ENCODE measurements at regions not wholly inside any gene's neighbourhood (a gene's known extent, or its start where the extent isn't known, plus 50 kb on each side); places are given as distances from the start of the nearest gene placed in this dataset.

GRCh38 chr14:61192989-61193388 is 88.1 kb downstream of the TMEM30B start:
- DNase-seq (ENCODE audit: low read depth): peak; percentile 73
- Histone ChIP-seq H3K9me3 (ENCODE audit: control insufficient read depth, low read length) (no peaks in the 10 kb centered on the region), H3K9ac (ENCODE audit: low read length) (no peak overlapping the region), H3K36me3 (ENCODE audit: control insufficient read depth, insufficient read depth, low read length, severe bottlenecking) (no peaks in the 10 kb centered on the region), H3K27me3 (replicated peaks; ENCODE audit: control insufficient read depth, insufficient read depth, low read length) (no peaks in the 10 kb centered on the region), H3K4me3 (ENCODE audit: low read length) (no peak overlapping the region), H3K4me1 (ENCODE audit: control insufficient read depth, insufficient read depth, low read length) (peaks cover 32% of the 10 kb centered on the region)

- no peaks in the 10 kb centered on the region for H3K36me3 ChIP-seq (ENCODE audit: control insufficient read depth, insufficient read depth, low read length, severe bottlenecking)
- DNase-seq (ENCODE audit: low read depth): no peak
- no peaks in the 10 kb centered on the region for H3K27me3 ChIP-seq (replicated peaks; ENCODE audit: control insufficient read depth, insufficient read depth, low read length)
- no peak overlapping the region for H3K4me3 ChIP-seq (ENCODE audit: low read length)
- H3K4me1 ChIP-seq (ENCODE audit: control insufficient read depth, insufficient read depth, low read length): peaks cover 43% of the 10 kb centered on the region
- H3K9me3 ChIP-seq (ENCODE audit: control insufficient read depth, low read length): no peaks in the 10 kb centered on the region
- H3K9ac ChIP-seq (ENCODE audit: low read length): no peak overlapping the region
Measured at GRCh38 chr14:61191733-61192132, 89.4 kb downstream of the TMEM30B start.

- DNase-seq (ENCODE audit: low read depth): no peak
- Histone ChIP-seq H3K9ac (ENCODE audit: low read length) (no peak overlapping the region), H3K27me3 (replicated peaks; ENCODE audit: control insufficient read depth, insufficient read depth, low read length) (no peaks in the 10 kb centered on the region), H3K4me3 (ENCODE audit: low read length) (no peak overlapping the region), H3K36me3 (ENCODE audit: control insufficient read depth, insufficient read depth, low read length, severe bottlenecking) (no peaks in the 10 kb centered on the region), H3K4me1 (ENCODE audit: control insufficient read depth, insufficient read depth, low read length) (peaks cover 48% of the 10 kb centered on the region), H3K9me3 (ENCODE audit: control insufficient read depth, low read length) (no peaks in the 10 kb centered on the region)
Measured at GRCh38 chr14:61190341-61190740, 90.8 kb downstream of the TMEM30B start.

- Histone ChIP-seq H3K9me3 (ENCODE audit: control insufficient read depth, low read length) (no peaks in the 10 kb centered on the region), H3K27me3 (replicated peaks; ENCODE audit: control insufficient read depth, insufficient read depth, low read length) (no peaks in the 10 kb centered on the region), H3K36me3 (ENCODE audit: control insufficient read depth, insufficient read depth, low read length, severe bottlenecking) (no peaks in the 10 kb centered on the region), H3K4me3 (ENCODE audit: low read length) (peak overlapping the region; percentile 73), H3K9ac (ENCODE audit: low read length) (peak overlapping the region; percentile 86), H3K4me1 (ENCODE audit: control insufficient read depth, insufficient read depth, low read length) (peaks cover 54% of the 10 kb centered on the region)
- peak; percentile 82 for DNase-seq (ENCODE audit: low read depth)
Measured at GRCh38 chr14:61188978-61189808, 91.9 kb downstream of the TMEM30B start.

- DNase-seq (ENCODE audit: low read depth): no peak
- H3K36me3 ChIP-seq (ENCODE audit: control insufficient read depth, insufficient read depth, low read length, severe bottlenecking): no peaks in the 10 kb centered on the region
Measured at GRCh38 chr14:61188196-61188595, 92.9 kb downstream of the TMEM30B start.

GRCh38 chr14:61187196-61187905 is 93.8 kb downstream of the TMEM30B start:
- no peaks in the 10 kb centered on the region for H3K36me3 ChIP-seq (ENCODE audit: control insufficient read depth, insufficient read depth, low read length, severe bottlenecking)
- H3K4me1 ChIP-seq (ENCODE audit: control insufficient read depth, insufficient read depth, low read length): peaks cover 42% of the 10 kb centered on the region
- H3K27me3 ChIP-seq (replicated peaks; ENCODE audit: control insufficient read depth, insufficient read depth, low read length): no peaks in the 10 kb centered on the region
- no peak for DNase-seq (ENCODE audit: low read depth)
- H3K9me3 ChIP-seq (ENCODE audit: control insufficient read depth, low read length): no peaks in the 10 kb centered on the region
- H3K4me3 ChIP-seq (ENCODE audit: low read length): peak overlapping the region; percentile 73
- peak overlapping the region; percentile 86 for H3K9ac ChIP-seq (ENCODE audit: low read length)

More at GRCh38 chr14:61188196-61188595, 92.9 kb downstream of the TMEM30B start:
- Histone ChIP-seq H3K9ac (ENCODE audit: low read length) (peak overlapping the region; percentile 86), H3K27me3 (replicated peaks; ENCODE audit: control insufficient read depth, insufficient read depth, low read length) (no peaks in the 10 kb centered on the region), H3K9me3 (ENCODE audit: control insufficient read depth, low read length) (no peaks in the 10 kb centered on the region), H3K4me3 (ENCODE audit: low read length) (peak overlapping the region; percentile 73), H3K4me1 (ENCODE audit: control insufficient read depth, insufficient read depth, low read length) (peaks cover 51% of the 10 kb centered on the region)

GRCh38 chr14:61186341-61187195 is 94.6 kb downstream of the TMEM30B start:
- no peaks in the 10 kb centered on the region for H3K27me3 ChIP-seq (replicated peaks; ENCODE audit: control insufficient read depth, insufficient read depth, low read length)
- peaks cover 42% of the 10 kb centered on the region for H3K4me1 ChIP-seq (ENCODE audit: control insufficient read depth, insufficient read depth, low read length)
- peak; percentile 39 for DNase-seq (ENCODE audit: low read depth)
- no peaks in the 10 kb centered on the region for H3K36me3 ChIP-seq (ENCODE audit: control insufficient read depth, insufficient read depth, low read length, severe bottlenecking)
- H3K9me3 ChIP-seq (ENCODE audit: control insufficient read depth, low read length): no peaks in the 10 kb centered on the region
- no peak overlapping the region for H3K9ac ChIP-seq (ENCODE audit: low read length)
- H3K4me3 ChIP-seq (ENCODE audit: low read length): no peak overlapping the region

- DNase-seq (ENCODE audit: low read depth): no peak
- H3K4me1 ChIP-seq (ENCODE audit: control insufficient read depth, insufficient read depth, low read length): peaks cover 40% of the 10 kb centered on the region
- H3K36me3 ChIP-seq (ENCODE audit: control insufficient read depth, insufficient read depth, low read length, severe bottlenecking): no peaks in the 10 kb centered on the region
- H3K9me3 ChIP-seq (ENCODE audit: control insufficient read depth, low read length): no peaks in the 10 kb centered on the region
- no peaks in the 10 kb centered on the region for H3K27me3 ChIP-seq (replicated peaks; ENCODE audit: control insufficient read depth, insufficient read depth, low read length)
- H3K9ac ChIP-seq (ENCODE audit: low read length): no peak overlapping the region
- H3K4me3 ChIP-seq (ENCODE audit: low read length): no peak overlapping the region
Measured at GRCh38 chr14:61185534-61185933, 95.6 kb downstream of the TMEM30B start.

- peaks cover 38% of the 10 kb centered on the region for H3K4me1 ChIP-seq (ENCODE audit: control insufficient read depth, insufficient read depth, low read length)
- H3K9me3 ChIP-seq (ENCODE audit: control insufficient read depth, low read length): no peaks in the 10 kb centered on the region
- DNase-seq (ENCODE audit: low read depth): peak; percentile 44
- no peaks in the 10 kb centered on the region for H3K36me3 ChIP-seq (ENCODE audit: control insufficient read depth, insufficient read depth, low read length, severe bottlenecking)
- no peak overlapping the region for H3K4me3 ChIP-seq (ENCODE audit: low read length)
- H3K27me3 ChIP-seq (replicated peaks; ENCODE audit: control insufficient read depth, insufficient read depth, low read length): no peaks in the 10 kb centered on the region
- no peak overlapping the region for H3K9ac ChIP-seq (ENCODE audit: low read length)
Measured at GRCh38 chr14:61184112-61184511, 97.0 kb downstream of the TMEM30B start.

GRCh38 chr14:61183196-61183885 is 97.8 kb downstream of the TMEM30B start:
- no peak for DNase-seq (ENCODE audit: low read depth)
- H3K36me3 ChIP-seq (ENCODE audit: control insufficient read depth, insufficient read depth, low read length, severe bottlenecking): no peaks in the 10 kb centered on the region
- H3K9me3 ChIP-seq (ENCODE audit: control insufficient read depth, low read length): no peaks in the 10 kb centered on the region
- no peaks in the 10 kb centered on the region for H3K27me3 ChIP-seq (replicated peaks; ENCODE audit: control insufficient read depth, insufficient read depth, low read length)
- H3K9ac ChIP-seq (ENCODE audit: low read length): no peak overlapping the region
- H3K4me3 ChIP-seq (ENCODE audit: low read length): no peak overlapping the region
- peaks cover 42% of the 10 kb centered on the region for H3K4me1 ChIP-seq (ENCODE audit: control insufficient read depth, insufficient read depth, low read length)

Measured in adipocyte (in vitro differentiated cells).